IMR-90 (cell line): ENCODE measurements at regions not wholly inside any gene's neighbourhood (a gene's known extent, or its start where the extent isn't known, plus 50 kb on each side); places are given as distances from the start of the nearest gene placed in this dataset.

Source experiments
- ATAC-seq: fragments of 200-7000 bp; cut with Tn5 transposase; 2 replicates; pipeline ENCODE4 v1.9.1; 2020; ENCODE audit warnings: low read depth, mild to moderate bottlenecking, moderate library complexity
- BruUV-seq: library from RNA; stranded (reverse); fragments of 400-500 nt; replicated peaks from 2 replicates; lab custom pipeline; 2021; lab: Mats Ljungman, UMichigan
- CTCF ChIA-PET: fragments of 300-600 bp; formaldehyde crosslinking; extraction: SDS; loops from one replicate; lab custom pipeline; 2021; ENCODE audit warnings: antibody characterized with exemption; lab: Yijun Ruan, JAX
- POLR2A ChIA-PET: fragments of 300-600 bp; sonication (Branson Sonifier 250); formaldehyde crosslinking; loops from one replicate; lab custom pipeline; 2022; ENCODE audit warnings: antibody characterized with exemption; ENCODE audit not compliant: unreplicated experiment; lab: Charles Lee
- DNase-seq: peaks from one replicate; pipeline ENCODE4 v3.0.0; 2013
- H2AFZ ChIP-seq: replicated peaks from 2 replicates; pipeline ENCODE3; 2013; ENCODE audit warnings: low read length, mild to moderate bottlenecking; ENCODE audit not compliant: poor library complexity
- H2AK5ac ChIP-seq: 2 replicates; pipeline ENCODE4 v1.6.1; 2013; ENCODE audit warnings: low read depth, low read length, inconsistent platforms
- H2AK9ac ChIP-seq: replicated peaks from 2 replicates; pipeline ENCODE3; 2013; ENCODE audit warnings: mild to moderate bottlenecking, low read depth, low read length, moderate library complexity; ENCODE audit not compliant: poor library complexity
- H2BK120ac ChIP-seq: 2 replicates; pipeline ENCODE4 v1.6.1; 2013; ENCODE audit warnings: low read depth, low read length, inconsistent platforms
- H2BK15ac ChIP-seq: 3 replicates; pipeline ENCODE4 v1.6.1; 2013; ENCODE audit warnings: low read depth, low read length, inconsistent platforms
- H2BK20ac ChIP-seq: 2 replicates; pipeline ENCODE4 v1.6.1; 2013; ENCODE audit warnings: low read depth, mild to moderate bottlenecking, inconsistent platforms, low read length, moderate library complexity
- H2BK5ac ChIP-seq: 2 replicates; pipeline ENCODE4 v1.6.1; 2013; ENCODE audit warnings: mild to moderate bottlenecking, low read depth, low read length, inconsistent platforms; ENCODE audit not compliant: poor library complexity, severe bottlenecking
- H3K14ac ChIP-seq: replicated peaks from 2 replicates; pipeline ENCODE4 v1.6.1; 2013; ENCODE audit warnings: low read depth, low read length, inconsistent platforms
- H3K18ac ChIP-seq: 2 replicates; pipeline ENCODE4 v1.6.1; 2013; ENCODE audit warnings: low read depth, low read length, control low read depth
- H3K23ac ChIP-seq: 2 replicates; pipeline ENCODE4 v1.6.1; 2013; ENCODE audit warnings: low read depth, low read length, inconsistent platforms
- H3K27ac ChIP-seq: 2 replicates; pipeline ENCODE4 v1.5.1; 2013; ENCODE audit warnings: mild to moderate bottlenecking, control low read depth, low read length; ENCODE audit not compliant: insufficient read depth
- H3K27me3 ChIP-seq: 2 replicates; pipeline ENCODE4 v1.6.1; 2013; ENCODE audit warnings: low read length; ENCODE audit not compliant: control insufficient read depth, insufficient read depth
- H3K36me3 ChIP-seq: 2 replicates; pipeline ENCODE4 v1.6.1; 2013; ENCODE audit warnings: low read length, mixed read lengths; ENCODE audit not compliant: control insufficient read depth, insufficient read depth
- H3K4ac ChIP-seq: 2 replicates; pipeline ENCODE4 v1.6.1; 2013; ENCODE audit warnings: low read depth, low read length, inconsistent platforms
- H3K4me1 ChIP-seq: 2 replicates; pipeline ENCODE4 v1.6.1; 2013; ENCODE audit warnings: low read length, mixed read lengths; ENCODE audit not compliant: control insufficient read depth, insufficient read depth
- H3K4me2 ChIP-seq: 2 replicates; pipeline ENCODE4 v1.6.1; 2013; ENCODE audit warnings: low read depth, mild to moderate bottlenecking, control low read depth, low read length, moderate library complexity
- H3K4me3 ChIP-seq: 2 replicates; pipeline ENCODE4 v1.5.1; 2013; ENCODE audit warnings: low read depth, mild to moderate bottlenecking, control low read depth, low read length, moderate library complexity; ENCODE audit not compliant: insufficient read depth
- H3K56ac ChIP-seq: 2 replicates; pipeline ENCODE4 v1.6.1; 2013; ENCODE audit warnings: low read length, inconsistent platforms; ENCODE audit not compliant: insufficient read depth; ENCODE audit errors: extremely low read depth
- H3K79me1 ChIP-seq, 2 experiments: 2 replicates each; pipeline ENCODE4 v1.6.1; 2013; ENCODE audit warnings: low read length in 2 of 2, inconsistent platforms in 1 of 2, low read depth in 1 of 2
- H3K9ac ChIP-seq: 2 replicates; pipeline ENCODE4 v1.6.1; 2013; ENCODE audit warnings: low read depth, low read length, control low read depth
- H3K9me1 ChIP-seq: 2 replicates; pipeline ENCODE4 v1.6.1; 2013; ENCODE audit warnings: low read length, inconsistent platforms; ENCODE audit not compliant: insufficient read depth
- H3K9me3 ChIP-seq: 2 replicates; pipeline ENCODE4 v1.6.1; 2013; ENCODE audit warnings: low read length; ENCODE audit not compliant: control insufficient read depth, insufficient read depth
- H4K20me1 ChIP-seq: 2 replicates; pipeline ENCODE4 v1.6.1; 2013; ENCODE audit warnings: low read length, inconsistent platforms; ENCODE audit not compliant: insufficient read depth
- H4K5ac ChIP-seq: 2 replicates; pipeline ENCODE4 v1.6.1; 2013; ENCODE audit warnings: mild to moderate bottlenecking, low read depth, low read length, control low read depth
- H4K8ac ChIP-seq, 2 experiments: 2 replicates each; pipeline ENCODE4 v1.6.1; 2013; ENCODE audit warnings: low read depth in 2 of 2, low read length in 2 of 2, control low read depth in 1 of 2, inconsistent platforms in 1 of 2
- H4K91ac ChIP-seq: 2 replicates; pipeline ENCODE4 v1.6.1; 2013; ENCODE audit warnings: low read depth, low read length, inconsistent platforms; ENCODE audit not compliant: insufficient read depth
- BHLHE40 ChIP-seq: fragments of 150-350 bp; IDR thresholded peaks from 2 replicates; pipeline ENCODE4 v1.6.1; 2016; ENCODE audit warnings: mild to moderate bottlenecking, low read depth, low read length
- MAFK ChIP-seq: IDR thresholded peaks from 2 replicates; pipeline ENCODE4 v1.6.1; 2012; ENCODE audit warnings: low read depth, low read length, improper control_type of control experiment
- MXI1 ChIP-seq: IDR thresholded peaks from 2 replicates; pipeline ENCODE4 v1.6.1; 2012; ENCODE audit warnings: low read depth, mild to moderate bottlenecking, low read length, moderate library complexity, borderline replicate concordance
- RFX5 ChIP-seq: IDR thresholded peaks from 2 replicates; pipeline ENCODE4 v1.8.0; 2012; ENCODE audit warnings: low read depth, mild to moderate bottlenecking, low read length, moderate library complexity
- SMC3 ChIP-seq: fragments of 150-350 bp; IDR thresholded peaks from 2 replicates; pipeline ENCODE4 v1.6.1; 2016; ENCODE audit warnings: low read depth, mild to moderate bottlenecking, antibody characterized with exemption, low read length, moderate library complexity
- WGBS, 2 experiments: methylation state at CpG; one replicate each; pipeline versions ENCODE4 v1.1.5 to v1.1.7; 2013; ENCODE audit warnings: missing lambda C conversion rate in 2 of 2; ENCODE audit not compliant: insufficient read length in 1 of 2; ENCODE audit errors: extremely low coverage in 2 of 2; 5-methylcytosine and 5-hydroxymethylcytosine counted together
- dilution Hi-C: fragments of 300-500 bp; cut with HindIII; formaldehyde crosslinking; loops from one replicate; pipeline ENCODE4 v1.14.3; 2018; ENCODE audit warnings: low sequenced_read_pairs; ENCODE audit not compliant: unreplicated experiment
- in situ Hi-C: fragments of 300-500 bp; cut with MboI; formaldehyde crosslinking; loops from 3 replicates; pipeline ENCODE4 v1.14.3; 2019; ENCODE audit warnings: low sequenced_read_pairs, inconsistent platforms, mixed read lengths
- intact Hi-C: fragments of 100-400 bp; cut with micrococcal nuclease; formaldehyde crosslinking; loops from 2 replicates; pipeline ENCODE4 v1.10.0; 2022

- Histone ChIP-seq H3K4me2 (no peak overlapping the region), H4K5ac (no peak overlapping the region), H4K20me1 (no peaks in the 10 kb centered on the region), H2AK5ac (no peak overlapping the region), H2AK9ac (no peak overlapping the region), H3K9me1 (no peaks in the 10 kb centered on the region), H3K23ac (no peak overlapping the region), H4K91ac (no peak overlapping the region), H2BK20ac (no peak overlapping the region), H2BK120ac (no peak overlapping the region), H3K9me3 (no peaks in the 10 kb centered on the region), H3K27ac (no peak overlapping the region), H2AFZ (no peak overlapping the region), H3K79me1 (no peaks in the 10 kb centered on the region), H3K4me1 (no peaks in the 10 kb centered on the region), H4K8ac (no peak overlapping the region), H3K18ac (no peak overlapping the region), H3K4me3 (no peak overlapping the region), H2BK15ac (no peak overlapping the region), H2BK5ac (no peak overlapping the region), H3K14ac (no peak overlapping the region), H3K27me3 (no peaks in the 10 kb centered on the region; the same call in 1 of the 2 replicates), H3K4ac (no peak overlapping the region), H3K56ac (no peak overlapping the region), H3K36me3 (no peaks in the 10 kb centered on the region), H3K9ac (no peak overlapping the region)
- POLR2A ChIA-PET: interaction anchor here (0.5 kb wide), 1 partner anchor 13 kb away, joined by 3 read pairs; no protein-coding TSS in a partner anchor
- CTCF ChIA-PET: no interaction called here
- dilution Hi-C loops: no loop called here
- no peak for ATAC-seq
- peak; percentile 2 for DNase-seq
- in situ Hi-C loops: no loop called here
- WGBS, 2 experiments: no CpG with 5 or more reads among the region's 1 CpG
- no TSS peak for BruUV-seq
- TF ChIP-seq MXI1: no peak
- TF ChIP-seq BHLHE40: no peak
- TF ChIP-seq MAFK: no peak
- TF ChIP-seq RFX5: no peak
- no peak for TF ChIP-seq SMC3
- intact Hi-C loops: no loop called here
Measured at GRCh38 chr11:15590132-15590531, 475.4 kb downstream of the INSC start.
